ACHN (cell line): ENCODE measurements at regions not wholly inside any gene's neighbourhood (a gene's known extent, or its start where the extent isn't known, plus 50 kb on each side); places are given as distances from the start of the nearest gene placed in this dataset.
"Not testable (repeated sequence)": the region's sequence is repeated elsewhere in the genome, so short reads cannot be mapped to it uniquely, and the experiment has no call there.

Source experiments
- DNase-seq: peaks from one replicate; pipeline ENCODE4 v3.0.0-alpha.2; 2015
- in situ Hi-C: cut with HindIII; loops from 2 replicates; pipeline ENCODE4 v1.10.0; 2017; ENCODE audit warnings: low sequenced_read_pairs, low pct_ligation_motif_present, low pct_unique_long_range_greater_than_20kb

DNA sequence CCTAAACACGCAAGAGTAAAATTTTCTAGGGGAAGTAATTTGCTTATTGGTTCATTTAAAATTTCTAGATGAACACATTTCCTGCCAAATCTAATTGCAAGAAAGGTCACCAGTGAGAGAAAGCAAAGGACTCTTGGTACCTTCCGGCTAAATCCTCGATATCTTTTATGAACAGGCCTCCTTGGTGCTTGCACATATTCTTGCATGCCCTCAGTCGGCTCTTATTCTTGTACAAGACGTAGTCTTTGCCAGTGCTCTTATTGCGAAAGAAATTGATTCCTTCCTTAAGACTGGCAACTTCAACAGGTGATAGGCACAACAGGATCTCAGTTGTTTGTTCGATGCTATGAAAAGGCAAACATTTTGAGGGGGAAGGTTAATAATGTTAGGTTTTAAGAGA is 141.7 kb upstream of the CARMIL1 start:
- in situ Hi-C loops, result no loop called here
- no peak for DNase-seq

GRCh38 chr6:25137916-25138232 is 141.3 kb upstream of the CARMIL1 start:
- in situ Hi-C loops, result no loop called here
- DNase-seq, result no peak

GRCh38 chr6:25138233-25138933 is 140.8 kb upstream of the CARMIL1 start:
- peak; percentile 63 for DNase-seq
- in situ Hi-C loops, result no loop called here

DNA sequence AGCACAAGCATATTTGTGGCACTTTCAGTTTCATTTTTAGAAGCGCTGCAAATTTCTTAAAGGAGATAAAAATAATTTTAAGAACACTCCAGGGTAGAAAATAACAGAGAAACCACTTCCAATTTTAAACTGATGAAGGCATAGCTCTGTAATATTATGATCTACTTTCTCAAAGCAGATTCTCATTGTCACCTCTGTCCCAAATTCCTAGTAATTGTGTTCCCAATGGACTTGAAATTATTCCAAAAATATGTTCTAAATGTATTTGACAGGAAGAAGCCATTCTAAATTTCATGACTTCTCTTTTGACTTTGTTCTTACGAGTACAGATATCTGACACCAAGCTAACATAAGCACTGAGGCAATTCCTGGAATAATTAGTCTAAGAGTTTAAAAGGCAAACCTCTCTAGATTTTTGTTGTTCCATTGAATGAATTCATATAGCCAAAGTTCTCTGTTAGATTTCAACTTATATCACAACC is 140.2 kb upstream of the CARMIL1 start:
- in situ Hi-C loops, result no loop called here
- DNase-seq, result peak; percentile 35

DNA sequence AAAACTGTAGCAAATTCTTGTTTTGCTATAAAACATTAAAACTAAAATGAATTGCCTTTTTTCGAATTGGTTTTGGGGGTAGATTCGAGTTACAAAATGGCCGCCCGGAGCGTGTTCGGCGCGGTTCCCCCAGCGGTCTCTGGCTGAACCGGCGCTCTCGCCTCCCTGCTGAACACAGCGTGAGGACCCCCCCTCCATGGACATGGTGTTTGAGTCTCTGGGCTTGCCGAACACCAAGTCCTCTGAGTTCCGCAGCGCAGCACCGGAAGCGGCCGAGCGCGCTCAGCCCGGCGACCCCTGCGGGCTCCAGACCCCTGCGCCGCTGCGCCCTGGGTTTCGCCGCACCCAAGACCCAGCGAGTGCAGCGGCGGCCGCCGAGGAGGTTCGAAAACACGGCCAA is 139.6 kb upstream of the CARMIL1 start:
- DNase-seq, in situ Hi-C loops: not testable (repeated sequence)

DNA sequence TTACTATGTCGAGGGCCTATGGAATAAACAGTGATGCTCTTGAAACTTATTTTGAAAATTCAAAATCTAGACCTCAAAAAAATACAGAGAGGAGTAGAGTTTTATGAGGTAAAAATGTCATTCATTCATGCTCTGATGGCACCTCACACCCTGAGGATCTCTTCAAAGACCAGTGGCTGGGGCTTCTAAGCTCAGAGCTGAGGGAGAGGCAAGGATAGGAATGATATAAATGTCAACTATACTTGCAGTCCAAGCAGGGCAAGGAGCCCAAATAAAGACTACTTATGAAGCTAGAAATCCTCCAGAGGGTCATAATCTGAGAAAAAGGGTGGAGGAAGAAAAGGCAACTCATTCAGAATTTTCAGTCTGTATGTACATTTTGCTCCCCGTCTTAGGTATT is 136.7 kb upstream of the CARMIL1 start:
- in situ Hi-C loops, result no loop called here

GRCh38 chr6:25144919-25145318 is 134.3 kb upstream of the CARMIL1 start:
- DNase-seq, result no peak
- in situ Hi-C loops, result no loop called here

More for the DNA sequence above, 136.7 kb upstream of the CARMIL1 start:
- DNase-seq, result no peak

DNA sequence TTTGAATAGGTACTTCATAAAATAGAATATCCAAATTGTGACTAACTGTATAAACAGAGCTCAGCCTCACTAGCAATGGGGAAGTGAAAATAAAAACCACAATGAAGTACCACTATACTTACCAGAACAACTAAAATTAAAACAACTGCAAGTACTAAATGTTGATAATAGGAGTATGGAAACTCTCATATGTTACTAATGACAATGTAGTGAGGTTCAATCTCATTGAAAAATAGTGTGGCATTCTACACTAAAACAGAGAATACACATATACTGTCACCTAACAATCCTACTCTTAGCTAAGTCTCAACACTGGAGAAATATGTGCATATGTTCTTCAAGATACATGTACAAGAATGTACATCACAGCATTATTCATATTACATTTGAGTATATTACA is 132.0 kb upstream of the CARMIL1 start:
- no peak for DNase-seq
- in situ Hi-C loops, result no loop called here

GRCh38 chr6:25150031-25150430 is 129.1 kb upstream of the CARMIL1 start:
- DNase-seq, result no peak
- in situ Hi-C loops, result no loop called here

- in situ Hi-C loops, result no loop called here
- DNase-seq, result no peak
These were observed 128.3 kb upstream of the CARMIL1 start for GRCh38 chr6:25150863-25151262.

DNA sequence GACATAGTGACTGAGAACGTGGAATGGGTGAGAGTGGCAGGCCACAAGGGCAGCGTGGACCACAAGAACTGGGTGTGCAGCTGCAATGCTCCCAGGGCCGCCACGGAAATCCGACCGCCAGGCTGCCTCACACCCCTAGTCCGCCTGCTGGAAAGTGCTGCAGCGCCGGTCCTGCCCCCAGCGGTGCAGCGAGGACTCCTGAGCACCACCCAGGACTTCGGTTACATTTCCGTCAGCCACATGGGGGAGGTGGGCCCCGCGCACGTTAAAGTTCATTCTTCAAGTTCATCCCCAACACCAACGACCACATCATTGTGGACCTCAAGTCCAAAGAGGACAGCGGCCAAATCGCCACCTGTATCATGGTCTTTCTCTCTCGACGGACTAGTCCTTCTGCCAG is 126.1 kb upstream of the CARMIL1 start:
- no peak for DNase-seq
- in situ Hi-C loops, result no loop called here

- no peak for DNase-seq
- in situ Hi-C loops, result no loop called here
These were observed 125.1 kb upstream of the CARMIL1 start for GRCh38 chr6:25154034-25154596.

DNA sequence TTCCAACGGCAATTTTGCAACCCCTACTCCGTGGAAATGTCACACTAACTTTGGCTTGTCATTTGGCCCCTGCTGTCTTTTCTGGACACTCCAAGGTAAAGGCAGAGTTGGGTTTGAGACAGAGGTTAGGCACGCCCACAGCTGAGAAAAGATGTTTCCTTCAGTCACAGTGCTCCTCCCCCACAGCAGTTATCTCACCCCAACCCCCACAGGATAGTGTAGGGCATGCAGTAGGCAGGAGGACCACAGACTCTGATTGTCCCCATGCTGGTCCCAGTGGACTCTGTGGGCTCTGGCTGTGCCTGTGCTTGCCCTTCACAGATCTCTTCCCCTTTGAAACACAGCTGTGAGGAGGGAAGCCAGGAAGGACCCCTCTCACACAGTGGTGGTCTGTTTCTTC is 124.0 kb upstream of the CARMIL1 start:
- no peak for DNase-seq
- in situ Hi-C loops, result no loop called here

DNA sequence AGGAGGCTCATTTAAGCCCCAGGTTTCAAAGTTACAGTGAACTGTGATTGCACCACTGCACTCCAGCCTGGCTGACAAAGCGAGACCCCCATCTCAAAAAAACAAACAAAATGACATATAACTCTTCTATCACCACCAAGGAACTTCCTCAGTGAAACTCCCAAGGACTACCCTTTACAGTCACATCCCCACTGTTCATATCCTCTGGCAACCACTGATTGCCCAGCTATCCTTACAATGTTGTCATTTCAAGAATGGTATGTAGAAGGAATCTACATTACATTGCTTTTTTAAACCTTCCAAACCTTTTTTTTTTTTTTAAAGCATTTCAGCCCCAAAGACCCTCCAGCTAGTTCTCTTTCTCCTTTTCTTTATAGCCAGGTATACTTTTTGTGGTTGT is 123.1 kb upstream of the CARMIL1 start:
- in situ Hi-C loops, result no loop called here
- no peak for DNase-seq

DNA sequence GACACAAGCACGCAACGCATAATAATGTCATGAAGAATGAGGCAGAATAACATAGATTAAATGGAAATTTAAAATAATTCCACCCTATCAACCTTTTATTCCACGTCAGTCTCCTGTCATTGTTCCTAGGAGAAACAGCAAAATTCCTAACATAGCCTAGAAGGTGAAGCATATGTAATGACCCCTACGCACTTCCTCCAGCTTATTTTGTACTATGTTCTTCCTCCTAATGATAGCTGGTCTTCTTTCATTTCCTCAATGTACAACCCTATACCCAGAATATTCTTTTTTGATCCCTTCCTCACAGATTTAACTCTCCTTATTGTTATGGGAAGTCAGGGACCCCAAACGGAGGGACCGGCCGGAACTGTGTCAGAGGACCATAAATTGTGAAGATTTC is 122.0 kb upstream of the CARMIL1 start:
- in situ Hi-C loops, result no loop called here

GRCh38 chr6:25157842-25158241 is 121.3 kb upstream of the CARMIL1 start:
- no peak for DNase-seq
- in situ Hi-C loops, result no loop called here

More for the DNA sequence above, 122.0 kb upstream of the CARMIL1 start:
- DNase-seq, result no peak

DNA sequence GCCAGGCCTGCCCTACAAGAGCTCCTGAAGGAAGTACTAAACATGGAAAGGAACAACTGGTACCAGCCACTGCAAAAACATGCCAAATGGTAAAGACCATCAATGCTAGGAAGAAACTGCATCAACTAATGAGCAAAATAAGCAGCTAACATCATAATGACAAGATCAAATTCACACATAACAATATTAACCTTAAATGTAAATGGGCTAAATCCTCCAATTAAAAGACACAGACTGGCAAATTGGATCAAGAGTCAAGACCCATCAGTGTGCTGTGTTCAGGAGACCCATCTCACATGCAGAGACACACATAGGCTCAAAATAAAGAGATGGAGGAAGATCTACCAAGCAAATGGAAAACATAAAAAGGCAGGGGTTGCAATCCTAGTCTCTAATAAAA is 119.0 kb upstream of the CARMIL1 start:
- DNase-seq, in situ Hi-C loops: not testable (repeated sequence)

- in situ Hi-C loops, result no loop called here
These were observed 114.0 kb upstream of the CARMIL1 start for GRCh38 chr6:25165177-25165576.

DNA sequence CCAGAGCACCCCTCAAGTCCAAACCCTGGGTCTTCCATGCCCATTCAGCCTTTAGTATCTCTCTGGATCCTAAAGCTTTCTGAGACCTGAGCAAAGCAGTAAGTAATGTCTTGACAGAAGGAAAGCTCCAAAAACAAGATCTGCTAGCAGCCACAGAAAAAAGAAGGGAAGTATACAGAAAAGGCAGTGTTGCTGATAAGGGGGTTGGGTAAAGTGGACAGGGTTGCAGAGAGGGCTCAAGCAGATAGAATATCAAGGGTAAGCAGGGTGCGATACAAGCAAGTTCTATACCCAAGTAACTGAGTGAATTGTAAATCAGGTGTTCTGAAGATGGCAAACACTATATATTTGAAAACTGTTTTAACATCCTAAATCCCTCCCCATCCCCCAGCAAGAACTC is 113.4 kb upstream of the CARMIL1 start:
- in situ Hi-C loops, result no loop called here

More at GRCh38 chr6:25165177-25165576, 114.0 kb upstream of the CARMIL1 start:
- no peak for DNase-seq

GRCh38 chr6:25166955-25167748 is 112.0 kb upstream of the CARMIL1 start:
- in situ Hi-C loops, result no loop called here
- no peak for DNase-seq

More for the DNA sequence above, 113.4 kb upstream of the CARMIL1 start:
- no peak for DNase-seq
